AG04449 (cell line): ENCODE measurements at regions not wholly inside any gene's neighbourhood (a gene's known extent, or its start where the extent isn't known, plus 50 kb on each side); places are given as distances from the start of the nearest gene placed in this dataset.

Experiments
- CTCF ChIA-PET: fragments of 350-600 bp; formaldehyde crosslinking; extraction: SDS; loops from one replicate; lab custom pipeline; 2021; ENCODE audit warnings: antibody characterized with exemption; lab: Yijun Ruan, JAX
- POLR2A ChIA-PET: fragments of 400-600, 350-600 bp; formaldehyde crosslinking; extraction: SDS; loops from one replicate; lab custom pipeline; 2020; ENCODE audit warnings: antibody characterized with exemption, inconsistent platforms; lab: Yijun Ruan, JAX
- DNase-seq: peaks from one replicate; pipeline ENCODE4 v3.0.0-alpha.2; 2010; ENCODE audit warnings: low read depth, low spot score
- H3K4me3 ChIP-seq: 2 replicates; pipeline ENCODE4 v1.5.1; 2011; ENCODE audit warnings: low read depth, mild to moderate bottlenecking, control low read depth, low read length
- TF ChIP-seq, protein P1 (sequence below): IDR thresholded peaks from one replicate; pipeline ENCODE4 v1.5.1; 2011; ENCODE audit warnings: mild to moderate bottlenecking, moderate library complexity, low read length, control low read depth, inconsistent platforms; ENCODE audit not compliant: insufficient read depth; ENCODE audit errors: missing control alignments

GRCh38 chr2:155382776-155383175 is 684.3 kb downstream of the KCNJ3 start:
- no peak for DNase-seq
- POLR2A ChIA-PET, result no interaction called here
- TF ChIP-seq, protein P1, sequence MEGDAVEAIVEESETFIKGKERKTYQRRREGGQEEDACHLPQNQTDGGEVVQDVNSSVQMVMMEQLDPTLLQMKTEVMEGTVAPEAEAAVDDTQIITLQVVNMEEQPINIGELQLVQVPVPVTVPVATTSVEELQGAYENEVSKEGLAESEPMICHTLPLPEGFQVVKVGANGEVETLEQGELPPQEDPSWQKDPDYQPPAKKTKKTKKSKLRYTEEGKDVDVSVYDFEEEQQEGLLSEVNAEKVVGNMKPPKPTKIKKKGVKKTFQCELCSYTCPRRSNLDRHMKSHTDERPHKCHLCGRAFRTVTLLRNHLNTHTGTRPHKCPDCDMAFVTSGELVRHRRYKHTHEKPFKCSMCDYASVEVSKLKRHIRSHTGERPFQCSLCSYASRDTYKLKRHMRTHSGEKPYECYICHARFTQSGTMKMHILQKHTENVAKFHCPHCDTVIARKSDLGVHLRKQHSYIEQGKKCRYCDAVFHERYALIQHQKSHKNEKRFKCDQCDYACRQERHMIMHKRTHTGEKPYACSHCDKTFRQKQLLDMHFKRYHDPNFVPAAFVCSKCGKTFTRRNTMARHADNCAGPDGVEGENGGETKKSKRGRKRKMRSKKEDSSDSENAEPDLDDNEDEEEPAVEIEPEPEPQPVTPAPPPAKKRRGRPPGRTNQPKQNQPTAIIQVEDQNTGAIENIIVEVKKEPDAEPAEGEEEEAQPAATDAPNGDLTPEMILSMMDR, result no peak
- H3K4me3 ChIP-seq, result no peak overlapping the region
- CTCF ChIA-PET, result no interaction called here

GRCh38 chr2:155381436-155381835 is 682.9 kb downstream of the KCNJ3 start:
- CTCF ChIA-PET, result no interaction called here
- TF ChIP-seq, protein P1, result no peak
- DNase-seq, result no peak
- H3K4me3 ChIP-seq, result no peak overlapping the region
- POLR2A ChIA-PET, result no interaction called here

- TF ChIP-seq, protein P1, result no peak
- ChIA-PET CTCF (interaction anchor here (0.6 to 1.5 kb wide), 2 partner anchors 109 to 1210 kb away, joined by 3 to 6 read pairs; no protein-coding TSS in a partner anchor), POLR2A (no interaction called here)
- DNase-seq, result no peak
- no peak overlapping the region for H3K4me3 ChIP-seq
These were observed 681.0 kb downstream of the KCNJ3 start for GRCh38 chr2:155379494-155379893.

DNA sequence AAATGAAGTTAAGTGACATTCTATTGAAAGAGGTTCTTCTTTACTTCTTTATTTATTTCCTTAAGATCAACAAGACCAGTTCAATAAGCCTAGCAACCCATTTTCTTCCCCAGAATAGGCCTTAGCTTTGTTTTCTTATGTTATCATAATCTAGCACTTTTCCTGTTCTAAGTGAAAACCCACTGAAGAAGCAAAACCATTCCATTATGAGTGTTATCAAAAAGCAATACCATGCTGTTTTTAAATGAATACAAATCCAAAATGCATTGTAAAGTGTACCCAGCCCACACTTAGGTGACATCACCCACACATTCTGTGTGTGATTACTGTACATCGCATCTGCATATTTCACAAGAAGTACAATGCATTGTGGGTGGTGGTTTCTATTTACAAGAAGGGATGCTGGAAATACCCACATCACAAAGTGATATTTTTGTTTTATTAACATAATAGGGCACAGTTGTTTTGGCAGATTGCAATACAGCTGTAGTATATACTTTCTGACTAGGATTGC is 679.5 kb downstream of the KCNJ3 start:
- no peak overlapping the region for H3K4me3 ChIP-seq
- ChIA-PET CTCF (interaction anchor here (1.5 to 4.1 kb wide), 5 partner anchors 10 to 1815 kb away, joined by 3 to 31 read pairs (median 9); no protein-coding TSS in a partner anchor), POLR2A (no interaction called here)
- TF ChIP-seq, protein P1, result no peak
- DNase-seq, result no peak

- DNase-seq, result no peak
- TF ChIP-seq, protein P1, result peak; percentile 0
- ChIA-PET POLR2A (no interaction called here), CTCF (interaction anchor here (1.2 to 4.1 kb wide), 7 partner anchors 9 to 1951 kb away, joined by 3 to 31 read pairs (median 9); no protein-coding TSS in a partner anchor)
- H3K4me3 ChIP-seq, result no peak overlapping the region
These were observed 678.8 kb downstream of the KCNJ3 start for GRCh38 chr2:155377266-155377680.

GRCh38 chr2:155372969-155373368 is 674.5 kb downstream of the KCNJ3 start:
- ChIA-PET POLR2A (no interaction called here), CTCF (interaction anchor here (1.7 to 2.1 kb wide), 2 partner anchors 1217 to 1821 kb away, joined by 7 to 8 read pairs; no protein-coding TSS in a partner anchor)
- TF ChIP-seq, protein P1, result no peak
- no peak overlapping the region for H3K4me3 ChIP-seq
- no peak for DNase-seq
